SK-N-SH (cell line): ENCODE measurements at regions not wholly inside any gene's neighbourhood (a gene's known extent, or its start where the extent isn't known, plus 50 kb on each side); places are given as distances from the start of the nearest gene placed in this dataset.

Experiments used
- ELF1 ChIP-seq: IDR thresholded peaks from 2 replicates; pipeline ENCODE4 v1.4.0; 2012
- EP300 ChIP-seq, 2 experiments: IDR thresholded peaks; 2 replicates each; pipeline versions ENCODE4 v1.4.0 to v1.6.1; 2012; ENCODE audit warnings: borderline replicate concordance in 1 of 2, low read depth in 1 of 2, low read length in 1 of 2
- GABPA ChIP-seq: IDR thresholded peaks from 2 replicates; pipeline ENCODE4 v1.4.0; 2012; ENCODE audit warnings: low read depth, mild to moderate bottlenecking
- MXI1 ChIP-seq: IDR thresholded peaks from 2 replicates; pipeline ENCODE4 v1.6.1; 2012; ENCODE audit warnings: mild to moderate bottlenecking, low read depth, low read length, improper control_type of control experiment
- POLR2AphosphoS5 ChIP-seq: IDR thresholded peaks from 2 replicates; pipeline ENCODE4 v1.6.1; 2012; ENCODE audit warnings: low read depth, low read length
- TCF12 ChIP-seq: IDR thresholded peaks from 2 replicates; pipeline ENCODE4 v1.4.0; 2012
- TF ChIP-seq, protein P1 (sequence below): IDR thresholded peaks from 2 replicates; pipeline ENCODE4 v1.4.0; 2012; ENCODE audit warnings: low read depth
- TF ChIP-seq, protein P2 (sequence below): fragments of 200-600 bp; sonication (generic); IDR thresholded peaks from 2 replicates; pipeline ENCODE4 v1.6.1; 2017; ENCODE audit warnings: antibody characterized with exemption, mild to moderate bottlenecking, moderate library complexity

- TF ChIP-seq, protein P1, sequence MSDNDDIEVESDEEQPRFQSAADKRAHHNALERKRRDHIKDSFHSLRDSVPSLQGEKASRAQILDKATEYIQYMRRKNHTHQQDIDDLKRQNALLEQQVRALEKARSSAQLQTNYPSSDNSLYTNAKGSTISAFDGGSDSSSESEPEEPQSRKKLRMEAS = no peak
- TF ChIP-seq POLR2AphosphoS5 = no peak
- TF ChIP-seq, protein P2, sequence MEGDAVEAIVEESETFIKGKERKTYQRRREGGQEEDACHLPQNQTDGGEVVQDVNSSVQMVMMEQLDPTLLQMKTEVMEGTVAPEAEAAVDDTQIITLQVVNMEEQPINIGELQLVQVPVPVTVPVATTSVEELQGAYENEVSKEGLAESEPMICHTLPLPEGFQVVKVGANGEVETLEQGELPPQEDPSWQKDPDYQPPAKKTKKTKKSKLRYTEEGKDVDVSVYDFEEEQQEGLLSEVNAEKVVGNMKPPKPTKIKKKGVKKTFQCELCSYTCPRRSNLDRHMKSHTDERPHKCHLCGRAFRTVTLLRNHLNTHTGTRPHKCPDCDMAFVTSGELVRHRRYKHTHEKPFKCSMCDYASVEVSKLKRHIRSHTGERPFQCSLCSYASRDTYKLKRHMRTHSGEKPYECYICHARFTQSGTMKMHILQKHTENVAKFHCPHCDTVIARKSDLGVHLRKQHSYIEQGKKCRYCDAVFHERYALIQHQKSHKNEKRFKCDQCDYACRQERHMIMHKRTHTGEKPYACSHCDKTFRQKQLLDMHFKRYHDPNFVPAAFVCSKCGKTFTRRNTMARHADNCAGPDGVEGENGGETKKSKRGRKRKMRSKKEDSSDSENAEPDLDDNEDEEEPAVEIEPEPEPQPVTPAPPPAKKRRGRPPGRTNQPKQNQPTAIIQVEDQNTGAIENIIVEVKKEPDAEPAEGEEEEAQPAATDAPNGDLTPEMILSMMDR = no peak
- no peak for TF ChIP-seq ELF1
- TF ChIP-seq TCF12 = no peak
- TF ChIP-seq GABPA = no peak
- no peak for TF ChIP-seq EP300 (IDR thresholded peaks at IDR 0.05; ENCODE audit: borderline replicate concordance in 1 of 2, low read depth in 1 of 2, low read length in 1 of 2)
- no peak for TF ChIP-seq MXI1
Measured at GRCh38 chr18:10398571-10398970, 55.9 kb upstream of the APCDD1 start.
